ENCODE measurements at regions not wholly inside any gene's neighbourhood (a gene's known extent, or its start where the extent isn't known, plus 50 kb on each side); places are given as distances from the start of the nearest gene placed in this dataset.

DNA sequence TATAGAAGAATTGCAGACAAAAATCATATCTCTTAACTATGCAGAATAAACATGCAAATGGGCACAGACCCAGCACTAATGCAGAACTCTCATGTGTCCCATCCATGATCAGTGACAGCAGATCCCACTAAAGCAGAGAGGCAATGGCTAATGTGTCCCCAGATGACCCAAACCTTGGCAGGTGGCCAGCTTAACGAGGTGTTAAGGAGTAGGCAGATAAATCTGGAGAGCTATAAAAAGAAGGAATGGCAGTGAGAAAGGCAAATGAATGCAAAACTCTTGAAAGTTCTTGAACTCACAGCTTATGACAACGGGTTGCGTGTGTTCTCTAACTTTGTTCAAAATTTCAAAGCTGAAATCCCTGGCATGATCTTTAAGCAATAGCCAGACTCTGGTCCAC, 265.4 kb downstream of the RASEF start:
- no peak overlapping the region for H3K23ac ChIP-seq (ENCODE audit: insufficient read length, low read depth, low read length)
- no peak overlapping the region for H2AFZ ChIP-seq (ENCODE audit: low read length)
- H4K20me1 ChIP-seq (ENCODE audit: control insufficient read depth, insufficient read depth, insufficient read length): no peaks in the 10 kb centered on the region
- H3T11ph ChIP-seq (ENCODE audit: low read length): no peak overlapping the region
- Mint-ChIP-seq H3K4me1 (no peaks in the 10 kb centered on the region), H3K9me3 (no peaks in the 10 kb centered on the region; a peak in 1 of 5 replicates), H3K27ac (no peak overlapping the region; a peak in 1 of 7 replicates), H3K36me3 (ENCODE audit: insufficient read depth in 1 of 3, low read depth in 3 of 3) (0 out of 7 replicates have a peak, but pooled peaks cover 0 to 2% (median 0%) of the 10 kb centered on the region in 3 experiments), H3K27me3 (ENCODE audit: low read depth) (no peaks in the 10 kb centered on the region), H3K4me3 (no peak overlapping the region)
- H3K79me2 ChIP-seq (ENCODE audit: insufficient read depth, low read length): no peaks in the 10 kb centered on the region
- H3K9me3 ChIP-seq (ENCODE audit: control insufficient read depth, low read depth, low read length): no peaks in the 10 kb centered on the region
- no peak overlapping the region for H3K56ac ChIP-seq (ENCODE audit: insufficient read length, low read depth, low read length)
- no peak overlapping the region for H4K8ac ChIP-seq (replicated peaks; ENCODE audit: insufficient read length, low read depth, low read length)
- H2BK12ac ChIP-seq (ENCODE audit: insufficient read length, low read depth, low read length): no peak overlapping the region
- H3K27ac ChIP-seq (ENCODE audit: insufficient read length, low read depth, low read length): no peak overlapping the region
- WGBS (ENCODE audit: extremely low coverage, insufficient read length, low lambda C conversion rate): no CpG with 5 or more reads among the region's 3 CpGs
- no peaks in the 10 kb centered on the region for H3K79me1 ChIP-seq (ENCODE audit: insufficient read depth, low read depth, low read length, poor library complexity, severe bottlenecking)
- no peak overlapping the region for H3K4me2 ChIP-seq (ENCODE audit: insufficient read depth, insufficient read length, low read length)
- H2BK120ac ChIP-seq (ENCODE audit: low read depth, low read length, poor library complexity, severe bottlenecking): no peak overlapping the region
- H2BK5ac ChIP-seq (ENCODE audit: insufficient read length, low read length): no peak overlapping the region
- H4K5ac ChIP-seq (ENCODE audit: insufficient read length, low read depth, low read length): no peak overlapping the region
- H3K4ac ChIP-seq (ENCODE audit: low read depth, low read length): no peak overlapping the region
- H2AK5ac ChIP-seq (ENCODE audit: insufficient read length, low read length): no peak overlapping the region
- no peak overlapping the region for H3K18ac ChIP-seq (ENCODE audit: insufficient read length, low read depth, low read length)
- no peak for DNase-seq
- no peak overlapping the region for H4K91ac ChIP-seq (ENCODE audit: insufficient read length, low read depth, low read length)
- H3K27me3 ChIP-seq (ENCODE audit: insufficient read depth, low read length): no peaks in the 10 kb centered on the region
- H2BK20ac ChIP-seq (ENCODE audit: low read depth, low read length, poor library complexity, severe bottlenecking): no peak overlapping the region
- H3K23me2 ChIP-seq (ENCODE audit: insufficient read length, low read depth, low read length, poor library complexity, severe bottlenecking): no peaks in the 10 kb centered on the region
- H3K9ac ChIP-seq (ENCODE audit: extremely low read depth, insufficient read length, low read length): no peak overlapping the region
- no peaks in the 10 kb centered on the region for H3K4me1 ChIP-seq (ENCODE audit: insufficient read depth, low read length)
- H2BK15ac ChIP-seq (ENCODE audit: low read depth, low read length): no peak overlapping the region
- no peak overlapping the region for H3K14ac ChIP-seq (ENCODE audit: insufficient read depth, low read length)
- TF ChIP-seq, protein P1, sequence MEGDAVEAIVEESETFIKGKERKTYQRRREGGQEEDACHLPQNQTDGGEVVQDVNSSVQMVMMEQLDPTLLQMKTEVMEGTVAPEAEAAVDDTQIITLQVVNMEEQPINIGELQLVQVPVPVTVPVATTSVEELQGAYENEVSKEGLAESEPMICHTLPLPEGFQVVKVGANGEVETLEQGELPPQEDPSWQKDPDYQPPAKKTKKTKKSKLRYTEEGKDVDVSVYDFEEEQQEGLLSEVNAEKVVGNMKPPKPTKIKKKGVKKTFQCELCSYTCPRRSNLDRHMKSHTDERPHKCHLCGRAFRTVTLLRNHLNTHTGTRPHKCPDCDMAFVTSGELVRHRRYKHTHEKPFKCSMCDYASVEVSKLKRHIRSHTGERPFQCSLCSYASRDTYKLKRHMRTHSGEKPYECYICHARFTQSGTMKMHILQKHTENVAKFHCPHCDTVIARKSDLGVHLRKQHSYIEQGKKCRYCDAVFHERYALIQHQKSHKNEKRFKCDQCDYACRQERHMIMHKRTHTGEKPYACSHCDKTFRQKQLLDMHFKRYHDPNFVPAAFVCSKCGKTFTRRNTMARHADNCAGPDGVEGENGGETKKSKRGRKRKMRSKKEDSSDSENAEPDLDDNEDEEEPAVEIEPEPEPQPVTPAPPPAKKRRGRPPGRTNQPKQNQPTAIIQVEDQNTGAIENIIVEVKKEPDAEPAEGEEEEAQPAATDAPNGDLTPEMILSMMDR (conservative IDR thresholded peaks at IDR 0.05): no peak
